OCI-LY7 (cell line): ENCODE measurements at regions not wholly inside any gene's neighbourhood (a gene's known extent, or its start where the extent isn't known, plus 50 kb on each side); places are given as distances from the start of the nearest gene placed in this dataset.

Experiments used
- EZH2phosphoT487 ChIP-seq: fragments of 200-600 bp; sonication (generic); IDR thresholded peaks from 2 replicates; pipeline ENCODE4 v1.6.1; 2018; ENCODE audit warnings: low read depth, borderline replicate concordance, mild to moderate bottlenecking, mixed run types, antibody characterized with exemption, low read length, moderate library complexity, mixed read lengths
- TF ChIP-seq, protein P1 (sequence below): fragments of 200-600 bp; sonication (generic); conservative IDR thresholded peaks from 2 replicates; pipeline ENCODE4 v1.5.1; 2014; ENCODE audit warnings: mild to moderate bottlenecking, antibody characterized with exemption, low read length, moderate library complexity, mixed read lengths

DNA sequence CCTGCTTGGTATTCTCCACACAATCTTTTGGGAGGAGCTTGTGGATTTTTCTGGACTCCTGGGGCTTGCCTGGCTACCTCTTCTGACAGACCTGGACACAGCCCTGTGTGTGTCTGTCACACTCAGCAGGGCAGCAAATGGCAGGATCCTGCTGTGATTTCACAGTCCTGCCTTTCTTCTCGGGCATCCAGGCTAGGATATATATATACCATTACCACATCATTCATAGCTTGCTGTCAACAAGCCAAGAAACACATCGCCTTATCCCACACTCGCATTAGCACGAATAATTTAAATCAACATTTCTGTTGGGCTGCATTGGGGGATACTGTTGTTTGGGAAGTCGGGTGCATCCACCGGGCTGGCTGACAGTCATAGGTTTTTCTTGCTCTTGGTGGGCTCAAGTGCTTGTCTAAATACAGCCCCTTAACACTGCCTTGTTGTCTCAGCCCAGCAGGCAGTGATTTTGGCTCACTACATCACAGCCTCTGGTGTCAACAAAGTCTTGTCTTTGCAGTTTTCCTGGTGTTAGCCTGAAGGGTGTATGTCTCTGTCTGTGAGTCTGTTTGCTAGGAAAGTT is 154.9 kb upstream of the FERMT1 start:
- TF ChIP-seq, protein P1, sequence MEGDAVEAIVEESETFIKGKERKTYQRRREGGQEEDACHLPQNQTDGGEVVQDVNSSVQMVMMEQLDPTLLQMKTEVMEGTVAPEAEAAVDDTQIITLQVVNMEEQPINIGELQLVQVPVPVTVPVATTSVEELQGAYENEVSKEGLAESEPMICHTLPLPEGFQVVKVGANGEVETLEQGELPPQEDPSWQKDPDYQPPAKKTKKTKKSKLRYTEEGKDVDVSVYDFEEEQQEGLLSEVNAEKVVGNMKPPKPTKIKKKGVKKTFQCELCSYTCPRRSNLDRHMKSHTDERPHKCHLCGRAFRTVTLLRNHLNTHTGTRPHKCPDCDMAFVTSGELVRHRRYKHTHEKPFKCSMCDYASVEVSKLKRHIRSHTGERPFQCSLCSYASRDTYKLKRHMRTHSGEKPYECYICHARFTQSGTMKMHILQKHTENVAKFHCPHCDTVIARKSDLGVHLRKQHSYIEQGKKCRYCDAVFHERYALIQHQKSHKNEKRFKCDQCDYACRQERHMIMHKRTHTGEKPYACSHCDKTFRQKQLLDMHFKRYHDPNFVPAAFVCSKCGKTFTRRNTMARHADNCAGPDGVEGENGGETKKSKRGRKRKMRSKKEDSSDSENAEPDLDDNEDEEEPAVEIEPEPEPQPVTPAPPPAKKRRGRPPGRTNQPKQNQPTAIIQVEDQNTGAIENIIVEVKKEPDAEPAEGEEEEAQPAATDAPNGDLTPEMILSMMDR = no peak
- no peak for TF ChIP-seq EZH2phosphoT487
